ENCODE measurements at regions not wholly inside any gene's neighbourhood (a gene's known extent, or its start where the extent isn't known, plus 50 kb on each side); places are given as distances from the start of the nearest gene placed in this dataset.
A peak's percentile ranks its signal among the peaks of the same experiment; 100 is the strongest.

- no peaks in the 10 kb centered on the region for H3K79me2 ChIP-seq (ENCODE audit: insufficient read depth, low read length)
- no peak overlapping the region for H2AFZ ChIP-seq (ENCODE audit: low read length)
- H3K9ac ChIP-seq (ENCODE audit: low read depth, low read length, poor library complexity, severe bottlenecking) = no peak overlapping the region
- no peaks in the 10 kb centered on the region for H4K20me1 ChIP-seq (ENCODE audit: insufficient read depth, low read length, poor library complexity, severe bottlenecking)
- H3K4me1 ChIP-seq (ENCODE audit: insufficient read depth, low read length, poor library complexity, severe bottlenecking) = no peaks in the 10 kb centered on the region
- TF ChIP-seq CTCF (conservative IDR thresholded peaks at IDR 0.05; ENCODE audit: low read length) (peak; percentile 92), EZH2phosphoT487 (IDR thresholded peaks at IDR 0.05; ENCODE audit: borderline replicate concordance) (no peak)
- H3K36me3 ChIP-seq (ENCODE audit: insufficient read depth, low read length) = no peaks in the 10 kb centered on the region
- H3K4me3 ChIP-seq (ENCODE audit: low read length, poor library complexity, severe bottlenecking) = no peak overlapping the region
- no peaks in the 10 kb centered on the region for H3K9me3 ChIP-seq (ENCODE audit: insufficient read depth, low read depth, low read length)
- H3F3A ChIP-seq (ENCODE audit: low read depth) = peaks cover 2% of the 10 kb centered on the region; the same call in 1 of the 2 replicates
- H3K27me3 ChIP-seq (ENCODE audit: insufficient read depth, low read length, poor library complexity, severe bottlenecking) = no peaks in the 10 kb centered on the region
- no peak overlapping the region for H3K4me2 ChIP-seq (ENCODE audit: low read depth, low read length, poor library complexity, severe bottlenecking)
- H3K9me2 ChIP-seq (replicated peaks; ENCODE audit: low read depth, low read length) = no peaks in the 10 kb centered on the region
Observed at GRCh38 chr4:112938461-112939058, 110.9 kb upstream of the ANK2 start.

- peaks cover 3% of the 10 kb centered on the region; the same call in 1 of the 2 replicates for H3F3A ChIP-seq (ENCODE audit: low read depth)
- no peak overlapping the region for H3K4me3 ChIP-seq (ENCODE audit: low read length, poor library complexity, severe bottlenecking)
- H3K9me2 ChIP-seq (replicated peaks; ENCODE audit: low read depth, low read length) = no peaks in the 10 kb centered on the region
- no peak overlapping the region for H3K4me2 ChIP-seq (ENCODE audit: low read depth, low read length, poor library complexity, severe bottlenecking)
- no peaks in the 10 kb centered on the region for H3K79me2 ChIP-seq (ENCODE audit: insufficient read depth, low read length)
- no peaks in the 10 kb centered on the region for H3K4me1 ChIP-seq (ENCODE audit: insufficient read depth, low read length, poor library complexity, severe bottlenecking)
- no peaks in the 10 kb centered on the region for H3K36me3 ChIP-seq (ENCODE audit: insufficient read depth, low read length)
- H3K27me3 ChIP-seq (ENCODE audit: insufficient read depth, low read length, poor library complexity, severe bottlenecking) = no peaks in the 10 kb centered on the region
- TF ChIP-seq EZH2phosphoT487 (IDR thresholded peaks at IDR 0.05; ENCODE audit: borderline replicate concordance) (no peak), CTCF (conservative IDR thresholded peaks at IDR 0.05; ENCODE audit: low read length) (no peak)
- H3K9me3 ChIP-seq (ENCODE audit: insufficient read depth, low read depth, low read length) = no peaks in the 10 kb centered on the region
- no peak overlapping the region for H2AFZ ChIP-seq (ENCODE audit: low read length)
- no peak overlapping the region for H3K9ac ChIP-seq (ENCODE audit: low read depth, low read length, poor library complexity, severe bottlenecking)
- no peaks in the 10 kb centered on the region for H4K20me1 ChIP-seq (ENCODE audit: insufficient read depth, low read length, poor library complexity, severe bottlenecking)
Observed at GRCh38 chr4:112939901-112940300, 109.6 kb upstream of the ANK2 start.

- H3K9ac ChIP-seq (ENCODE audit: low read depth, low read length, poor library complexity, severe bottlenecking) = no peak overlapping the region
- peaks cover 3% of the 10 kb centered on the region; the same call in 1 of the 2 replicates for H3F3A ChIP-seq (ENCODE audit: low read depth)
- H3K79me2 ChIP-seq (ENCODE audit: insufficient read depth, low read length) = no peaks in the 10 kb centered on the region
- no peaks in the 10 kb centered on the region for H3K27me3 ChIP-seq (ENCODE audit: insufficient read depth, low read length, poor library complexity, severe bottlenecking)
- TF ChIP-seq CTCF (conservative IDR thresholded peaks at IDR 0.05; ENCODE audit: low read length) (no peak), EZH2phosphoT487 (IDR thresholded peaks at IDR 0.05; ENCODE audit: borderline replicate concordance) (no peak)
- H3K9me3 ChIP-seq (ENCODE audit: insufficient read depth, low read depth, low read length) = no peaks in the 10 kb centered on the region
- H3K4me3 ChIP-seq (ENCODE audit: low read length, poor library complexity, severe bottlenecking) = no peak overlapping the region
- H3K4me1 ChIP-seq (ENCODE audit: insufficient read depth, low read length, poor library complexity, severe bottlenecking) = no peaks in the 10 kb centered on the region
- no peaks in the 10 kb centered on the region for H3K9me2 ChIP-seq (replicated peaks; ENCODE audit: low read depth, low read length)
- no peak overlapping the region for H3K4me2 ChIP-seq (ENCODE audit: low read depth, low read length, poor library complexity, severe bottlenecking)
- no peak overlapping the region for H2AFZ ChIP-seq (ENCODE audit: low read length)
- H3K36me3 ChIP-seq (ENCODE audit: insufficient read depth, low read length) = no peaks in the 10 kb centered on the region
- no peaks in the 10 kb centered on the region for H4K20me1 ChIP-seq (ENCODE audit: insufficient read depth, low read length, poor library complexity, severe bottlenecking)
Observed at GRCh38 chr4:112940336-112940735, 109.1 kb upstream of the ANK2 start.
